Smooth muscle cell (in vitro differentiated cells): ENCODE measurements at regions not wholly inside any gene's neighbourhood (a gene's known extent, or its start where the extent isn't known, plus 50 kb on each side); places are given as distances from the start of the nearest gene placed in this dataset.

Experiments
- DNase-seq: peaks from one replicate; lab custom pipeline; 2025; ENCODE audit not compliant: unreplicated experiment; lab: John Stamatoyannopoulos, UW
- H2AFZ ChIP-seq: fragments of 200-600 bp; sonication (generic); 2 replicates; pipeline ENCODE4 v1.6.0; 2016; ENCODE audit warnings: antibody characterized with exemption, low read depth, mild to moderate bottlenecking
- H3F3A ChIP-seq: fragments of 200-600 bp; sonication (generic); 2 replicates; pipeline ENCODE4 v1.6.0; 2017; ENCODE audit warnings: antibody characterized with exemption, low read depth
- H3K27ac ChIP-seq: fragments of 200-600 bp; sonication (generic); 2 replicates; pipeline ENCODE4 v1.5.1; 2016; ENCODE audit warnings: low read depth, mild to moderate bottlenecking
- H3K27me3 ChIP-seq: fragments of 200-600 bp; sonication (generic); 2 replicates; pipeline ENCODE4 v1.6.1; 2016; ENCODE audit warnings: low read depth, mild to moderate bottlenecking
- H3K36me3 ChIP-seq: fragments of 200-600 bp; sonication (generic); 2 replicates; pipeline ENCODE4 v1.5.1; 2016; ENCODE audit warnings: low read depth
- H3K4me1 ChIP-seq: fragments of 200-600 bp; sonication (generic); 2 replicates; pipeline ENCODE4 v1.5.1; 2016; ENCODE audit warnings: low read depth
- H3K4me2 ChIP-seq: fragments of 200-600 bp; sonication (generic); 2 replicates; pipeline ENCODE4 v1.6.0; 2016; ENCODE audit warnings: mild to moderate bottlenecking
- H3K4me3 ChIP-seq: fragments of 200-600 bp; sonication (generic); 2 replicates; pipeline ENCODE4 v1.5.1; 2016; ENCODE audit warnings: mild to moderate bottlenecking
- H3K79me2 ChIP-seq: fragments of 200-600 bp; sonication (generic); 2 replicates; pipeline ENCODE4 v1.6.0; 2016; ENCODE audit warnings: low read depth, mild to moderate bottlenecking
- H3K9ac ChIP-seq: fragments of 200-600 bp; sonication (generic); 2 replicates; pipeline ENCODE4 v1.6.0; 2016; ENCODE audit warnings: low read depth
- H3K9me3 ChIP-seq: fragments of 200-600 bp; sonication (generic); replicated peaks from 2 replicates; pipeline ENCODE4 v1.5.1; 2016; ENCODE audit warnings: low read depth
- H4K20me1 ChIP-seq: fragments of 200-600 bp; sonication (generic); 2 replicates; pipeline ENCODE4 v1.6.0; 2016; ENCODE audit warnings: low read depth
- WGBS: methylation state at CpG from one replicate; pipeline ENCODE4 v1.1.7; 2016; ENCODE audit warnings: low lambda C conversion rate; 5-methylcytosine and 5-hydroxymethylcytosine counted together
- TF ChIP-seq, protein P1 (sequence below): fragments of 200-600 bp; sonication (generic); IDR thresholded peaks from 2 replicates; pipeline ENCODE4 v1.5.1; 2017; ENCODE audit warnings: borderline replicate concordance, mild to moderate bottlenecking, antibody characterized with exemption; ENCODE audit not compliant: insufficient read depth, poor library complexity, severe bottlenecking

DNA sequence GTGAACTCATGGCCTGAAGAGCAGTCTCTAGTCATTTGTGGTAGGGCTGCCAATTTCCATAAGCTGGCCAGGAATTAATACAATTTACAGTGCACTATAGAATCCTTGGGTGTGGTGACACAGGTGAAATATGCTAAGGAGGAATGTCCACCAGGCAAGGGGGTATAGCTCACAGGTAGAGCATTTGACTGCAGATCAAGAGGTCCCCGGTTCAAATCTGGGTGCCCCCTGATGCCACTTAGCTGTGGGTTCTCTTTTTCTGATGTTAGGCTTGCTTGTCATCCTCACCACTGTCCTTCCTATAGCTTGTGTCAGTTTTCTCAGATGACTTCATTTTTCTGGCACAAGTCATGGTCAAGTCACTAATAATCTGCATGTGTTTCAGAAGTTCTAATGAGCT lies 108.7 kb downstream of the ZNF467 start:
- Histone ChIP-seq H2AFZ (no peak overlapping the region), H3K79me2 (no peaks in the 10 kb centered on the region), H4K20me1 (no peaks in the 10 kb centered on the region), H3K4me3 (no peak overlapping the region), H3K27ac (no peak overlapping the region), H3K27me3 (no peaks in the 10 kb centered on the region), H3K36me3 (no peaks in the 10 kb centered on the region), H3K9me3 (no peaks in the 10 kb centered on the region), H3K4me1 (no peaks in the 10 kb centered on the region), H3K9ac (no peak overlapping the region), H3F3A (no peaks in the 10 kb centered on the region), H3K4me2 (no peak overlapping the region)
- no peak for DNase-seq
- WGBS, result 63% methylated on average over 1 of the region's 1 CpG
- TF ChIP-seq, protein P1, sequence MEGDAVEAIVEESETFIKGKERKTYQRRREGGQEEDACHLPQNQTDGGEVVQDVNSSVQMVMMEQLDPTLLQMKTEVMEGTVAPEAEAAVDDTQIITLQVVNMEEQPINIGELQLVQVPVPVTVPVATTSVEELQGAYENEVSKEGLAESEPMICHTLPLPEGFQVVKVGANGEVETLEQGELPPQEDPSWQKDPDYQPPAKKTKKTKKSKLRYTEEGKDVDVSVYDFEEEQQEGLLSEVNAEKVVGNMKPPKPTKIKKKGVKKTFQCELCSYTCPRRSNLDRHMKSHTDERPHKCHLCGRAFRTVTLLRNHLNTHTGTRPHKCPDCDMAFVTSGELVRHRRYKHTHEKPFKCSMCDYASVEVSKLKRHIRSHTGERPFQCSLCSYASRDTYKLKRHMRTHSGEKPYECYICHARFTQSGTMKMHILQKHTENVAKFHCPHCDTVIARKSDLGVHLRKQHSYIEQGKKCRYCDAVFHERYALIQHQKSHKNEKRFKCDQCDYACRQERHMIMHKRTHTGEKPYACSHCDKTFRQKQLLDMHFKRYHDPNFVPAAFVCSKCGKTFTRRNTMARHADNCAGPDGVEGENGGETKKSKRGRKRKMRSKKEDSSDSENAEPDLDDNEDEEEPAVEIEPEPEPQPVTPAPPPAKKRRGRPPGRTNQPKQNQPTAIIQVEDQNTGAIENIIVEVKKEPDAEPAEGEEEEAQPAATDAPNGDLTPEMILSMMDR, result no peak

GRCh38 chr7:149664176-149664575 lies 109.2 kb downstream of the ZNF467 start:
- Histone ChIP-seq H2AFZ (no peak overlapping the region), H3K9me3 (no peaks in the 10 kb centered on the region), H4K20me1 (no peaks in the 10 kb centered on the region), H3K27me3 (no peaks in the 10 kb centered on the region), H3K4me2 (no peak overlapping the region), H3K79me2 (no peaks in the 10 kb centered on the region), H3K36me3 (no peaks in the 10 kb centered on the region), H3K9ac (no peak overlapping the region), H3K27ac (no peak overlapping the region), H3K4me3 (no peak overlapping the region), H3F3A (no peaks in the 10 kb centered on the region), H3K4me1 (no peaks in the 10 kb centered on the region)
- TF ChIP-seq, protein P1, result no peak
- WGBS, result 90% methylated on average over 5 of the region's 5 CpGs
- DNase-seq, result no peak

DNA sequence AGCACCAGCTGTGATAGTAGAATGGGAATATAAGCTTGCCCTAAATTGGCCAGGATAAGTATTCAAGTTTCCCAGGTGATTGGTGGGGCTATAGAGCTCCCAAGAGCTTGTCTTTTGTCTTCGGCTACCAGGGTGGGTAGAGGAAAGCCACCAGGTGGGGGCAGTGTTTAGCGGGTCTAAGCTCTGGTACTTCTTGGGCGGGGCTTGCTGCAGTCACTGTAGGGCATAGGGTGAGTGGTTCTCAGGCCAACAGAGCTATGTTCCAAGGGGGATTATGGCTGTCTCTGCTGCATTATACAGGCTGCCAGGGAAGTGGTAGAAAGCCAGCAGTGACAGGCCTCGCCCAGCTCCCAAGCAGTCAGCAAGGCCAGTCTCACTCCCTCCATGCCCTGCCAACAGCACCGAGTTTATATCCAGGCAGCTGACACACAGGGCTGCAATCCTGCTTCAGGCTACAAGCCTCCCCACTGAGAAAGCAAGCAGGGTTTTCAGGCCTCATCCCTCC lies 110.7 kb downstream of the ZNF467 start:
- Histone ChIP-seq H2AFZ (no peak overlapping the region), H3K9me3 (no peaks in the 10 kb centered on the region), H3K27me3 (no peaks in the 10 kb centered on the region), H3F3A (no peaks in the 10 kb centered on the region), H3K79me2 (no peaks in the 10 kb centered on the region), H3K36me3 (no peaks in the 10 kb centered on the region), H4K20me1 (no peaks in the 10 kb centered on the region), H3K4me3 (no peak overlapping the region), H3K4me1 (no peaks in the 10 kb centered on the region), H3K9ac (no peak overlapping the region), H3K4me2 (no peak overlapping the region), H3K27ac (no peak overlapping the region)
- DNase-seq, result no peak
- TF ChIP-seq, protein P1, result peak; percentile 24
- 32% methylated on average over 5 of the region's 5 CpGs for WGBS

DNA sequence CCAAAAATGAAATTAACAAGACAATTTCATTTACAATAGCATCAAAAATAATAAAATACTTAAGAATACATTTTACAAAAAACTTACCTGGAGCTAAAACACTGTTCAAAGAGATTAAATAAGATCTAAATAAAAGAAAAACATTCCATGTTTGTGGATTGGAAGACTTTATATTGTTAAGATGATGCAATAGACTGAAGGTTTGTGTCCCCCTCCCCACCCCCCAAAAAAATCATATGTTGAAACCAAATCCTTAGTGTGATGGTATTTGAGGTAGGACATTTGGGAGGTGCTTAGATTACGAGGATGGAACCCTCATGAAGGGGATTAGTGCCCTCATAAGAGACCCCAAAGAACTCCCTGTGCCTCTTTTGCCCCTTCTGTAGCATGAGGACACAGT lies 117.6 kb downstream of the ZNF467 start:
- Histone ChIP-seq H3K4me2 (no peak overlapping the region), H3K4me1 (no peaks in the 10 kb centered on the region), H3K9ac (no peak overlapping the region), H3F3A (no peaks in the 10 kb centered on the region), H3K27me3 (no peaks in the 10 kb centered on the region), H3K27ac (no peak overlapping the region), H2AFZ (no peak overlapping the region), H3K4me3 (no peak overlapping the region), H3K36me3 (no peaks in the 10 kb centered on the region), H4K20me1 (no peaks in the 10 kb centered on the region), H3K9me3 (peaks cover 4% of the 10 kb centered on the region), H3K79me2 (no peaks in the 10 kb centered on the region)
- TF ChIP-seq, protein P1, result no peak
- WGBS, result 59% methylated on average over 1 of the region's 1 CpG
- DNase-seq, result no peak
